H1 (cell line): ENCODE measurements at regions not wholly inside any gene's neighbourhood (a gene's known extent, or its start where the extent isn't known, plus 50 kb on each side); places are given as distances from the start of the nearest gene placed in this dataset.

Experiments used
- CHD7 ChIP-seq: fragments of 300-600 bp; sonication (generic); IDR thresholded peaks from 2 replicates; pipeline ENCODE4 v1.7.1; 2012; ENCODE audit warnings: low read length, moderate library complexity, mild to moderate bottlenecking, inconsistent platforms; ENCODE audit not compliant: insufficient replicate concordance
- JUN ChIP-seq: IDR thresholded peaks from 2 replicates; pipeline ENCODE4 v1.6.1; 2011; ENCODE audit warnings: low read depth, mild to moderate bottlenecking, improper control_type of control experiment, low read length

- no peak for TF ChIP-seq CHD7
- TF ChIP-seq JUN = no peak
These were observed 162.8 kb downstream of the OSR1 start (continued) for GRCh38 chr2:19195661-19196060.
